Stimulated activated CD8-positive, alpha-beta memory T cell treated with anti-CD3 and anti-CD28 coated beads, Interleukin-12 subunit alpha, Interleukin-12 subunit beta, amount 100 ng/mL, for 1 hour (primary cell): ENCODE measurements at regions not wholly inside any gene's neighbourhood (a gene's known extent, or its start where the extent isn't known, plus 50 kb on each side); places are given as distances from the start of the nearest gene placed in this dataset.
"Not testable (repeated sequence)": the region's sequence is repeated elsewhere in the genome, so short reads cannot be mapped to it uniquely, and the experiment has no call there.

ENCODE experiments used
- DNase-seq: peaks from one replicate; pipeline ENCODE4 v3.0.0-alpha.2; 2020; ENCODE audit warnings: low read depth

DNA sequence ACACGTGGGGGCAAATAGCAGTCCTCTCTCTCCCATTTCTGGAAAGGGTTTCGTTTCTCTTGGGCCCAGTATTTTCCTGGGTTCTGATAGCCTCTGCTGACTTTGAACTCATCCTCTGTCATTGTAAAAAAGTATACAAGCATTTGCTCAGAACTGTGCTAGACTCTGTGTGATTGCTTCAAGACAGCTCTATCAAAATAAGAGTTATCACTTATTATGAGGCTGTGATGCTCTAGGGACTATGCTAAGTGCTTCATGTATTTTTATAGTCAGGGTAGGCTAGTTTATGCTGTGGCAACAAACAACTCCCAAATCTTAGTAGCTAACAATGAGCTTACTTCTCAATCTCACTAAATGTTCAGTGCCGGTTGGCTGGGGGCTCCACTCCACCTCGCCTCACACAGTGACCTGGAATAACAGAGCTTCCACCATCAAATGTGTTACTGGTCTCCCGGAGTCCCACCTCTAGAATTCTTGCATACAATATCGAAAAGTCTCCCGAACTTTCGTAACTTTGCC, 110.8 kb upstream of the CDC42EP3 start:
- no peak for DNase-seq

DNA sequence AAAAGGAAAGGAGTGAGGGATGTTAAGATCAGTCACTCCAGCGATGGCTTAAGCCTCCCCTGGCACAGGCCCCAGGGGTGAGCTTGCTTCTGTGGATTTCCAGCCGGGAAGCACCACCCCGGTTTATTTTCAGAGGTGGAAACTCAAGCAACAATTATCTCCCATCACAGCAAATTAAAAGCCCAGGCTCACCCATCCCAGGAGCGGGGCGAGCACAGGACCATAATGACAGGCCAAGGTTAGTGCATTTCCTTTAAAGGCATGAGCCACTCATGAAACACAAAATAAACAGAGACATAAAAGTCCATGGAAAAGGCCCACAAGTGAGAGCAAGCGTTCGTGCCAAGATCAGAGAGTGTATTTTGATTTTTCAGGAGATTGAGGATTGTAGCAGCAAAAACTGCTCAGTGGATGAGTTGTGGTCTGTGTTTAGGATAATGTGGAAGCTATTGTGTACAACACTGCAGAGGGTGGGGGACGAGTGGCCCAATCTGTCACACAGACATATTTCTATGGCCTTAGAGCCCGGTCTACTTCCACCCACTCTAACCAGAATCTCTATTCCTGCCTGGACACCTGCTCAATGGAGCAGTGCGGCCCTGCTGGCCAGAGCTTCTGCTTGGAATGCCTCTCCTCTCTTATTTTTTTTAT, 111.4 kb upstream of the CDC42EP3 start:
- no peak for DNase-seq

DNA sequence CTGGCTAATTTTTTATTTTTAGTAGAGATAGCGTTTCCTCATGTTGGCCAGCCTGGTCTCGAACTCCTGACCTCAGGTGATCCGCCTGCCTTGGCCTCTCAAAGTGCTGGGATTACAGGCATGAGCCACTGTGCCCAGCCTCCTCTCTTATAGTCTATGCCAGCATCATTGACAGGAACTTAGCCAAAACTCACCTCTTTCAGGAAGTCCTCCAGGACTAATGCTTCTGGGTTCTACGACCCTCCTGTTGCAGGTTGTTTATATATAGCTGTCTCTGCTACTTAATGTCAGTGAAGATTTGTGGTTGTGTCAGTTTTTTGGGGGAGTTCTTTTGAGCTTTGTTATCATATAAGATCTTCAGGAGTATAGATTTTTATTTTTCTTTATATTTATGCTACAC, 112.1 kb upstream of the CDC42EP3 start:
- DNase-seq: no peak

DNA sequence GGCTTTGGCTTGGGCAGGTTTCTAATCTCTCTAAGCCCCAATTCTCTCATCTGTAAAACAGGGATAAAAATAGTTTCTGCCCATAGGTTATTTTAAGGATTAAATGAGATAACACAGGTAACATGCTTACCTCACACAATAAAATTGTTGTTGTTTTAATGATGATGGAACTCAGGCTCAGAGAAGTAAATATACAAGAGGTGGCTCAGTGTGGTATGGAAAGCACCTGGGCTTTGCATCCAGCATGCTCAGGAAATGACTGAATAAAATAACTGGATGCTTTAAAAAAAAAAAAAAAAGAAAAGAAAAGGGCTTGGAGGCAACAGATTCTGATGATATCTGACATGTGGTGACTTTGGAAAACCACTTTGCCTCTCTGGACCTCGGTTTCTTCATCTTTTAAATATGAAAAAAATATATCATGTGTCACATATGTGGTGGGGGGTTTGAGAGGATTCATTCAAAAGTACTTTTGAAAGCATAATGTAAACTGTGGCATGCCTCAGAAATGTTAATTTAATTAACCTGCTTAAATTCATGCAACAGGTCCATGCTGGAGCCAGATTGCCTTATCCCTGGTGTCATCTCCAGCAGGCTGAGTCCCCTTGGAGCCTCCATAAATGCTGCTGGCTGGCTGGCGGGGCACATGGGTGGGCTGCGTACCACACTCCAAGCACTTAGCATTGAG, 112.8 kb upstream of the CDC42EP3 start:
- no peak for DNase-seq

- no peak for DNase-seq
These were observed 113.3 kb upstream of the CDC42EP3 start for GRCh38 chr2:37784759-37785149.

DNA sequence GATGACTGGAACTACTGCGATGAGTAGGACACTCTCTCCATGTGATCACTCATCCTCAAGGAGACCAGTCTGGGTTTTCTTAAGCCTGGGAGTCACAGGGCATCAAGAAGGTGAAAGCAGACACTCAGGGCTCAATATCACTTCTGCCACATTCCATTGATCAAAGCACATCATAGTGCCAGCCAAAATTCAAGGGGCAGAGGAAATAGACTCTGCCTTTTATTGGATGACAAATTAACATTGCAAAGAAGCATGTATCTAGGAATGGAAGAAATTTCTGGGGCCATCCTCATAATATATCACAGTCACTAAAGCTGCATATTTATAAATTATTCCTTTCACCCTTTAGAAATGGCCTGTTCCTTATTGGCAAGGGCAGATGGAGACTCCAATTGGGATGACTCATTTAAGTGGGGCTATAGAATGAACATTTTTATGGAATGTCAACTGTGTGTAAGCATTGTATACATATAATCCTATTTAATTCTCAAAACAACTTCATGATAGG, 114.8 kb upstream of the CDC42EP3 start:
- no peak for DNase-seq

- DNase-seq: no peak
These were observed 115.4 kb upstream of the CDC42EP3 start for GRCh38 chr2:37786854-37787253.

- no peak for DNase-seq
These were observed 117.3 kb upstream of the CDC42EP3 start for GRCh38 chr2:37788602-37789209.

GRCh38 chr2:37790019-37790418, 118.6 kb upstream of the CDC42EP3 start:
- no peak for DNase-seq

GRCh38 chr2:37790462-37790861, 119.0 kb upstream of the CDC42EP3 start:
- DNase-seq: no peak

- no peak for DNase-seq
These were observed 120.9 kb upstream of the CDC42EP3 start for GRCh38 chr2:37792366-37792765.

DNA sequence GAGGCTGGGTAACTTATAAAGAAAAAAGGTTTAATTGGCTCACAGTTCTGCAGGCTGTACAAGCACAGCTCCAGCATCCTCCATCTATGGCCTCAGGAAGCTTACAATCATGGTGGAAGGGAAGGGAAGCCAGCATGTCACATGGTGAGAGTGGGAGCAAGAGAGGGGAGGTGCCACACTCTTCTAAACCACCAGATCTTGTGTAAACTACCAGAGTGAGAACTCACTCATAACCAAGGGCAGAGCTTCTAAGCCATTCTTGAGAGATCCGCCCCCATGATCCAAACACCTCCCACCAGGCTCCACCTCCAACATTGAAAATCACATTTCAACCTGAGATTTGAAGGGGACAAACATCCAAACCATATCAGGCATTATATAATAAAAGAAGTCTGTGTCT, 121.6 kb upstream of the CDC42EP3 start:
- DNase-seq: no peak

DNA sequence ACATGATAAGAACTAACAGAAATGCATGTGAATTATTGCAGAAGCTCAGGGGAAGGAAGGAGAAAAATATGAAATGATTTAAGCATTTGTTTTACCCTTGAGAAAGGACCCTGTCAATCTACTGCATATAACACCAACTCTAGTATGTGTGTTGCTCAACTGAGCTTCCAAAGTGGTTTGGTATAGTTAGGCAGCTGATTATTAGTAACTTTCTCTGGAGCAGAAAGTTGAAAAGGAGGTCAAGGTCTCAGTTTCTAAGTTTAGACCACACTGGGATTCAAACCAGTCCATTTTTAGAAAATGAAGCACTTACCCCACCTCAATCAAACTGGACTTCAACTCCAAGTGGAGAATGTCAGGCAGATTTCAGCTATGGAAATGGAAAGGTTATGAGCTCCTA, 123.3 kb upstream of the CDC42EP3 start:
- no peak for DNase-seq

DNA sequence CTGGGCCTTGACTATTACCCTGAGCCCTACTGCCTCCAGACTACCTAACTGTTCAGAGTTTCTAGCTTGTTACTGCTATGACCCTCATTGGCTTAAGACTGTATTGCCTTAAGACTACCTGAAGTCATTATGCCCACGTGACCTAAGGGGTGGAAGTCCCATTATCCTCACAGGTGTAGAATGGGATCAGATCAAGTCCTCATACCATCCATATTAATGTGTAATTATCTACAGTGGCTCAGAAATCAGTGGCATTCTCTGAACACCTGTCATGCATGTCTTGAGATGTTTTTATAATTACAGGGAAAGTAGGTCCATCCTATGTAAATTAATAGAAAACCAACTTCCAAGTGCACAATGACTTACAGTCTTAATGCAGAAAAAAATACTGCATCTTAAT, 124.0 kb upstream of the CDC42EP3 start:
- DNase-seq: no peak

GRCh38 chr2:37795938-37796337, 124.5 kb upstream of the CDC42EP3 start:
- DNase-seq: no peak

DNA sequence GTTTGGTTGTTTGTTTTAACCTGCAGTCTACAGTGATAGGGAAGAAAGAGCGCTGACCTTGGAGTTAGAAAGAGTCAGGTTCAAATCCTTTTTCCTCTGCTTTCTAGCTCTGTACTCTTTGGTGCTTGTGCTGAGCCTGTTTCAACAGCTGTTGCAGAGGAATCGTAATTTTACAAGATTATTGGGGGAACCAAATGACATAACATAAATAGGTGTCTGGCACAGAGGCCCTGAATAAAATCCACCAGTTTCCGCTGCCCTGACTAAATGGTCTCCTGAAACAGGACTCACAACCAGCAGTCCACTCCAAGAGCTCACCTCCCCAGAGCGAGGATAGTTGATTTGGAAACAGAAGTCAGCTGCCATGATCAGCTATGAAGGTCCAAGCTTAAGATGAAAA, 125.0 kb upstream of the CDC42EP3 start:
- no peak for DNase-seq

GRCh38 chr2:37797081-37797480, 125.6 kb upstream of the CDC42EP3 start:
- DNase-seq: no peak

DNA sequence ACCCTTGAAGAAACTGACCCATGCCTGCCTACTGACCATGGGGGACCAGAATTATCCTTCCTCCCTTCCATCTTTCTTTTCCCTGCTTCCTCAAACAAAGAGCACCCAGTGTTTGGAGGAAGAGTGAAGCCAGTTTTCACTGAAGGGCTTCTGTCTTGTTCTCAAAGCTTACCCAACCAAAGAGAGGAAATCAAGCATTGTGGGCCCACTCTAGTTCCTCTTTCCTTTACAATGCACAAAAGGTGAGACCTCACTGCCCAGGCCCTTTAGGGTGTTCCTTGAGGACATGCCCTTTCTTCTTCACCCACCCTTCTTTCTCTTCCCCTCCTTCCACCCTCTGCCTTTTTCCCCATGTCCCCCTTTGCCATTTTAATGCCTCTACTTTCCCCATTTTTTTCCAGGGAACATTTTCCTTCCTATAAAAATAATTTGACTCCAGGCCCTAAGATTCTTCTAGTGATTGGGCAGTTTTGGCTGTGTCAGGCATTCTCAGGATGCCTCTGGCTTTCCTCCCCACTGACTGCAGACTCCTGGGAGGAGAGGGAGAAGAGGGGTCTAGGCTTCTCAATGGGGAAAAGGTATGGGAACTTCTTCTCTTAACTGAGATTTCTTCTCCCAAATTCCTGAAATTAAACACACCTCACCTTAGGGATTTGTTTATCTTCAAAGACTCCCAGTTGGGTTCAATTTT, 126.6 kb upstream of the RMDN2 start:
- DNase-seq: no peak

DNA sequence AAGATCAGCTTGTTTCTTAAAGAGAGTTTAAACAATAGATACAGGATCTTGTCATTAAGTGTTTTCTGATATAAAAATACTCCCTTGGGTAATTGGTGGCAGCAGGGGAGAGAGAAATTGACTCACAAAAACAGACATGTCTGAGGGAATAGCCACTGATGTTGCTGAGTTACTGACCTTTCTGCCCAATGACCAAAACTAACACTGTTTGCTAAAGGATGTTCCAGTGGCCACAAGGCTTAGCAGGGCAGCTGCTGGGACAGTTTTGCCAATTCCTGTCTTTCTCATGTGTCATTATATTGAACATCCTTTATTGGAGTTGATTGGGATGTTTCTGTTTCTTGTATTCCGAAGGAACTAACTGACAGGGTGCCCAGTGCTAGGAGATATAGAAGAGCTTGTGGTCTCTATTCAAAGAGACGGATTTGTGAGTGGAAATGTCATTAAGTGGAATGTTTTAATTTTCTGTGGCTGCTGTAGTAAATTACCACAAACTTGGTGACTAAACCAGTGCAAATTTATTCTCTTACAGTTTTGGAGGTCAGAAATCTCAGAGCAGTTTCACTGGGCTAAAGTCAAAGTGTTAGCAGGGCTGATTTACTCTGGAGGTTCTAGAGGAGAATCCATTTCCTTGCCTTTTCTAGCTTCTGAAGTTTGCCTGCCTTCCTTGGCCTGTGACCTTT, 124.8 kb upstream of the RMDN2 start:
- no peak for DNase-seq

DNA sequence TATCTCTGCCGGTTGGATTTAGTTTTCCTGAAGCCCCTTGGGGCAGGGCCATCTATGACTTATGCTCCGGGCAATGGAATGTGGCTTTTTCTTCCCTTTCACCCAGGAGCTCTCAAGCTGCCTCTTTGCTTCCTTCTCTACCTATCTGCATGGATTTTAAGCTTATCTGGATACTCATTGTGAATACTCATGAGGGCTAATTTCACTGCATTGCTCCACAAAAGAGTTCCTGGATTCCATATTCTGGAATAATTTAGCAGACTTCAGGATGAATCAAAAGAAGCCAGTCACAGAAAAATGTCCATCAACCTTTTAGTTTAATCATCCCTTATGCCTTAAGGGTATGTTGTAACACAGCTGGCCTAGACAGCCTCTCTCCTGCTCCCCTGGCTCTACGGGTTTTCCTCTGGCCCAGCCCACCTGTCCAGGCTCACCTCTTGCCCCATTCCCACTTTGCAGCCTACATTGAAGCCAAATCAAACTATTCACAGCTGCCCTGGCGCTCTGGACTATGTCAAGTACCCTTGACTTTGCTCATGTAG, 122.8 kb upstream of the RMDN2 start:
- no peak for DNase-seq

GRCh38 chr2:37802899-37803379, 122.1 kb upstream of the RMDN2 start:
- no peak for DNase-seq

- not testable (repeated sequence) for DNase-seq
These were observed 119.1 kb upstream of the RMDN2 start for GRCh38 chr2:37806004-37806403.
